GM12891 (cell line): ENCODE measurements at regions not wholly inside any gene's neighbourhood (a gene's known extent, or its start where the extent isn't known, plus 50 kb on each side); places are given as distances from the start of the nearest gene placed in this dataset.

Experiments
- POLR2A ChIP-seq: IDR thresholded peaks from 2 replicates; pipeline ENCODE4 v1.6.1; 2011; ENCODE audit warnings: low read depth, low read length, control low read depth
- POU2F2 ChIP-seq: IDR thresholded peaks from 2 replicates; pipeline ENCODE4 v1.6.1; 2011; ENCODE audit warnings: low read depth, mild to moderate bottlenecking, control low read depth, low read length, moderate library complexity
- TAF1 ChIP-seq: IDR thresholded peaks from 2 replicates; pipeline ENCODE4 v1.6.1; 2011; ENCODE audit warnings: low read depth, low read length, control low read depth

- no peak for TF ChIP-seq POU2F2
- no peak for TF ChIP-seq POLR2A
- TF ChIP-seq TAF1: no peak
These were observed 84.6 kb downstream of the BOD1 start for GRCh38 chr5:173531863-173532262.
